Right lobe of liver (tissue), 4 donors: ENCODE measurements at regions not wholly inside any gene's neighbourhood (a gene's known extent, or its start where the extent isn't known, plus 50 kb on each side); places are given as distances from the start of the nearest gene placed in this dataset.

Experiments used
- POLR2A ChIP-seq: fragments of 450-650 bp; IDR thresholded peaks from one replicate; pipeline ENCODE4 v1.6.1; 2017; ENCODE audit warnings: antibody characterized with exemption, mild to moderate bottlenecking
- TF ChIP-seq, protein P1 (sequence below), 4 donors: fragments of 200-600 bp in 3 of 4; fragments of 450-650 bp in 1 of 4; IDR thresholded peaks; one replicate each; pipeline versions ENCODE4 v1.5.1 to v1.8.0; 2016 to 2022; ENCODE audit warnings: antibody characterized with exemption in 4 of 4, mild to moderate bottlenecking in 2 of 4
- donor health status: DM: no; HTN: no; CAD: no.
- donor health status: DM: no; HTN: no; CAD: no.
- donor health status: DM: no; HTN: yes; CAD: no.

DNA sequence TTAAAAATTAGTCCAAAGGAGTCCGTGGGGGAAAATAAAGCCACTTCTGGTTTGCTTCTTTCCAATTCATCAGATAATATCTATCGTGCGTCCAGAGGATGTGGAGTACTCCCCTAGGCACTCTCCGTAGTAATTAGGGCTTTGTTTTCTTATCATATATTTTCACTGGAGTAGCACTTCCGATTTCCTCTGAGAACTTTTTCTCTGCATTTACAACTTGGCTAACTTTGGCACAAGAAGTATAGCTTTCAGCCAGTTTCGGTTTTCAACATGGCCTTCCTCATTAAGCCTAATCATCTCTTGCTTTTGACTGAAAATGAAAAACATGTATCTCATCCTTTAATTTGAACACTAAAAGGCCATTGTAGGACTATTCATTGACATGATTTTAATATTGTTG lies 80.5 kb downstream of the CASP3 start:
- TF ChIP-seq, protein P1, sequence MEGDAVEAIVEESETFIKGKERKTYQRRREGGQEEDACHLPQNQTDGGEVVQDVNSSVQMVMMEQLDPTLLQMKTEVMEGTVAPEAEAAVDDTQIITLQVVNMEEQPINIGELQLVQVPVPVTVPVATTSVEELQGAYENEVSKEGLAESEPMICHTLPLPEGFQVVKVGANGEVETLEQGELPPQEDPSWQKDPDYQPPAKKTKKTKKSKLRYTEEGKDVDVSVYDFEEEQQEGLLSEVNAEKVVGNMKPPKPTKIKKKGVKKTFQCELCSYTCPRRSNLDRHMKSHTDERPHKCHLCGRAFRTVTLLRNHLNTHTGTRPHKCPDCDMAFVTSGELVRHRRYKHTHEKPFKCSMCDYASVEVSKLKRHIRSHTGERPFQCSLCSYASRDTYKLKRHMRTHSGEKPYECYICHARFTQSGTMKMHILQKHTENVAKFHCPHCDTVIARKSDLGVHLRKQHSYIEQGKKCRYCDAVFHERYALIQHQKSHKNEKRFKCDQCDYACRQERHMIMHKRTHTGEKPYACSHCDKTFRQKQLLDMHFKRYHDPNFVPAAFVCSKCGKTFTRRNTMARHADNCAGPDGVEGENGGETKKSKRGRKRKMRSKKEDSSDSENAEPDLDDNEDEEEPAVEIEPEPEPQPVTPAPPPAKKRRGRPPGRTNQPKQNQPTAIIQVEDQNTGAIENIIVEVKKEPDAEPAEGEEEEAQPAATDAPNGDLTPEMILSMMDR (IDR thresholded peaks at IDR 0.05) = no peak
- no peak for TF ChIP-seq POLR2A
